OCI-LY3 (cell line): ENCODE measurements at regions not wholly inside any gene's neighbourhood (a gene's known extent, or its start where the extent isn't known, plus 50 kb on each side); places are given as distances from the start of the nearest gene placed in this dataset.

Source experiments
- EZH2phosphoT487 ChIP-seq: fragments of 200-600 bp; shearing (Covaris generic); IDR thresholded peaks from 2 replicates; pipeline ENCODE4 v1.6.1; 2018; ENCODE audit warnings: antibody characterized with exemption, mixed run types, low read depth
- TF ChIP-seq, protein P1 (sequence below): fragments of 200-600, 300-600 bp; sonication (generic); IDR thresholded peaks from 2 replicates; pipeline ENCODE4 v1.5.1; 2014; ENCODE audit warnings: antibody characterized with exemption, low read length, low read depth

DNA sequence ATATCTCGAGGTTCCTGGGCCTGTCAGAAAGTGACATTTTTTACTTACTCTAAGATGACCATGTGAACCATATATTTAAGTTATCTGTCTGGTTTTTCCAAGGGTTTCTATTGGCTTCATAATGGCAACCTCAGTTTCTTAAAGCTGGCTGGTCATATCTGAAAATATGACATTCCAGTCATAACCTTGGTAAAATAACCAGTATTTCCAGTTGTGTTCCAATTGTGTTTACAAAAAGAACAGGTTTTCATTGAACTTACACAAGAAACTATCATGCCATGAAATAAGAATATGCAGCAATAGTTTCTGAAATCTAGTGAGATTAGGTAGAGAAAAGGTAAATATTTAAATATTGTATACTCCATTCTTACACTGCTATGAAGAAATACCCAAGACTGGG lies 61.7 kb upstream of the HMGN3 start:
- TF ChIP-seq, protein P1, sequence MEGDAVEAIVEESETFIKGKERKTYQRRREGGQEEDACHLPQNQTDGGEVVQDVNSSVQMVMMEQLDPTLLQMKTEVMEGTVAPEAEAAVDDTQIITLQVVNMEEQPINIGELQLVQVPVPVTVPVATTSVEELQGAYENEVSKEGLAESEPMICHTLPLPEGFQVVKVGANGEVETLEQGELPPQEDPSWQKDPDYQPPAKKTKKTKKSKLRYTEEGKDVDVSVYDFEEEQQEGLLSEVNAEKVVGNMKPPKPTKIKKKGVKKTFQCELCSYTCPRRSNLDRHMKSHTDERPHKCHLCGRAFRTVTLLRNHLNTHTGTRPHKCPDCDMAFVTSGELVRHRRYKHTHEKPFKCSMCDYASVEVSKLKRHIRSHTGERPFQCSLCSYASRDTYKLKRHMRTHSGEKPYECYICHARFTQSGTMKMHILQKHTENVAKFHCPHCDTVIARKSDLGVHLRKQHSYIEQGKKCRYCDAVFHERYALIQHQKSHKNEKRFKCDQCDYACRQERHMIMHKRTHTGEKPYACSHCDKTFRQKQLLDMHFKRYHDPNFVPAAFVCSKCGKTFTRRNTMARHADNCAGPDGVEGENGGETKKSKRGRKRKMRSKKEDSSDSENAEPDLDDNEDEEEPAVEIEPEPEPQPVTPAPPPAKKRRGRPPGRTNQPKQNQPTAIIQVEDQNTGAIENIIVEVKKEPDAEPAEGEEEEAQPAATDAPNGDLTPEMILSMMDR: no peak
- TF ChIP-seq EZH2phosphoT487: no peak
